GM12872 (cell line): ENCODE measurements at regions not wholly inside any gene's neighbourhood (a gene's known extent, or its start where the extent isn't known, plus 50 kb on each side); places are given as distances from the start of the nearest gene placed in this dataset.

Source experiments
- TF ChIP-seq, protein P1 (sequence below): IDR thresholded peaks from 3 replicates; pipeline ENCODE4 v1.5.1; 2011; ENCODE audit warnings: low read depth, mild to moderate bottlenecking, low read length, moderate library complexity; ENCODE audit not compliant: insufficient read depth

DNA sequence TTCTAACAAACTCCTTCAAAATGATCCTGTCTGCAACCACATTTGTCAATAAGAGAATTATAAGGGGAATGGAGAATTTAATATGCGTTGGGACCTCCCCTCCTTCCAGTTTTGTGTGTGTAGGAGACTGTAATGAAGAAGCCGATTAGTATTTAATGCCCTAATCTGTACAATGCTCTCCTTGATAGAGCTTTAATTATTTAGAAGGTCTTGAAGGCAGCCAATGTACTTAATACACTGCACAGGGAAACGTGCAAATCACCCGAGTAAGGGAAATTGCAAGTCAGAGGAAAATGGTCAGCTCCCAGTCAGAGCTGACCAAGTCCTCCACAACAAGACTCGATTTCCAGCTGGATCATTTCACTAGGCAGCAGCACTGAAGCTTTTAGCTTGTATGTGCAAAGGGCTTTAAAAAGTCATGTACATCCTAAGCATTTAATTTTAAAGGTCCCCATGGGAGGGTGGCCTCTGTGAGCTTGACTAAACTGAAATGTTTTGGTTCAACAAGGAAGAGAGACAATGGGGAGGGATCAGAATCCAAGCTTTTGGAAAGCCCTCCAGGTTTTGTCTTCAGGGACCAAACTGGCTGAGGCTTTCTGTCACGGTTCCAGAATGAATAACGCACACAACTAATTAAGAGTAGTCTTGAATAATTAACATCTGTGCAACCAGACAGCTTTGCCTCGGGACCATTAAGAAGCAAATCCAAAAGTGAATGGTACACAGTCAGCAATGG lies 159.8 kb upstream of the MITF start:
- TF ChIP-seq, protein P1, sequence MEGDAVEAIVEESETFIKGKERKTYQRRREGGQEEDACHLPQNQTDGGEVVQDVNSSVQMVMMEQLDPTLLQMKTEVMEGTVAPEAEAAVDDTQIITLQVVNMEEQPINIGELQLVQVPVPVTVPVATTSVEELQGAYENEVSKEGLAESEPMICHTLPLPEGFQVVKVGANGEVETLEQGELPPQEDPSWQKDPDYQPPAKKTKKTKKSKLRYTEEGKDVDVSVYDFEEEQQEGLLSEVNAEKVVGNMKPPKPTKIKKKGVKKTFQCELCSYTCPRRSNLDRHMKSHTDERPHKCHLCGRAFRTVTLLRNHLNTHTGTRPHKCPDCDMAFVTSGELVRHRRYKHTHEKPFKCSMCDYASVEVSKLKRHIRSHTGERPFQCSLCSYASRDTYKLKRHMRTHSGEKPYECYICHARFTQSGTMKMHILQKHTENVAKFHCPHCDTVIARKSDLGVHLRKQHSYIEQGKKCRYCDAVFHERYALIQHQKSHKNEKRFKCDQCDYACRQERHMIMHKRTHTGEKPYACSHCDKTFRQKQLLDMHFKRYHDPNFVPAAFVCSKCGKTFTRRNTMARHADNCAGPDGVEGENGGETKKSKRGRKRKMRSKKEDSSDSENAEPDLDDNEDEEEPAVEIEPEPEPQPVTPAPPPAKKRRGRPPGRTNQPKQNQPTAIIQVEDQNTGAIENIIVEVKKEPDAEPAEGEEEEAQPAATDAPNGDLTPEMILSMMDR = no peak

DNA sequence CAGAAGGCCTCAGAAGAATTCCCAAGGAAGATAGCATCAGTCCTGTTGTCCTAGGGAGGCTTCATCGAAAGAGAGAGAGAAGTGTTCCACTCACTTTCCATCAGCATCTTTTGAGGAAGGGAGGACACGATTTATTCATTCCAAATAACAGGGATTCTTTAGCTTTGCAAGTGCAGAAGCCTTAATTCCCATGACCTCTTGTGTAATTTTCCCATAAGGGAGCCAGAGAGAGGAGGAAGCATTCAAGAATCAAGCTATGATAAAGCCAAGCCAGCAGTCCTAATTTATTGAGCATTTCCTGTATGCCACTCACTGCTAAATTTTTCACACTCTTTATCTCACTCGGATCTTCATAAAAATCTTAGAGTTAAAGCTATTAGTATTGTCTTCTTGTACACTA lies 169.7 kb upstream of the MITF start:
- TF ChIP-seq, protein P1 = no peak

DNA sequence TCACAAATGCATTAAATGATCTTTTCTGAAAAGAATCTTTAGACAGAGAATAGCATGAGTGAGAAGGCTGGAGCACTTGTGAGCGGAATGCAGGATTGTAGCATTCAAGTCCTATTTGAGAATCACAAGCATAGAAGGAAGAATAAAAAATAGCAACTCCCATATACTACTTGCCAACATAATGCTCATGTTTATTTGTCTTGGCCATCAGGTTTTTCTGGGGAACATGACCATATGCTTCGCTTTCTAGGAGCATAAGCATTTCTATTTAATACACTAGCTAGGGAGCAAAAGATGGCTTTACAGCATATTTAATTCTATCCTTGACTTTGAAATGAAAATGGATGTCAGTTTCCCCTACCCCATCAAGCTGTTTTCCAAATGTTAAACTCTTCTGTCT lies 170.3 kb upstream of the MITF start:
- TF ChIP-seq, protein P1 = no peak

DNA sequence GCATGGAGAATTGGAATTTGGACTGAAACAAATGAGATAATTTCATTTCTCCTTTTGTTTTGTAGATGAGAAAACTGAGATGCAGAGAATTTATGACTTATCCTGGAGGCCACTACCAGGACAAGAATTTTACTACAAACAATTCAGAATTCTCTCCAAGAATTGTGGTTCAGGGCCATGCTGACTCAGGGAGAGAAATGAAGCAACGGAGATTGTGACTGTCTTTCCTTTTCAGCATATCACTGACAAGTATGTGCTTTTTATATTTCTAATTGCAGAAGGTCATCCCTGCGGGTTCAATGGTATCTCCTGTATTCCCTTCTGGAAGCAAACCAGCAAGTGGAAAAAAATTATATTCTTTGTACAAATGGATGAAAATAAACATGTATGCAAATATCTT lies 170.8 kb upstream of the MITF start:
- TF ChIP-seq, protein P1 = no peak

DNA sequence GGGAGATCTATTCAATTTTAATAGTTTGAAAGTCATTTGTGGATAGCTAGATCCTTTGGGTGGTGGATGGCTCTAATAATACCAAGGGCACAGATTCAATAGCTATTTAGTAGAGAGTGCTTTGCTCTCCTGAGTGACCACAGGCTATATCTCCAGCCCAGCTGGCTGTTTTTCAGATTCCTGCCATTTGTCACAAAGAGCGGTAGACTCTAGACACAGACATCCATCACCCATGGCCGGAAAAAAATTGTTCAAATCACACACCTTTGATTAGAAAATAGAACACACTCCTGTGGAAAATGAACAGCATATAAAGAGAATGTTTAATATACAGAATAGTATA lies 171.6 kb upstream of the MITF start:
- TF ChIP-seq, protein P1 = no peak

DNA sequence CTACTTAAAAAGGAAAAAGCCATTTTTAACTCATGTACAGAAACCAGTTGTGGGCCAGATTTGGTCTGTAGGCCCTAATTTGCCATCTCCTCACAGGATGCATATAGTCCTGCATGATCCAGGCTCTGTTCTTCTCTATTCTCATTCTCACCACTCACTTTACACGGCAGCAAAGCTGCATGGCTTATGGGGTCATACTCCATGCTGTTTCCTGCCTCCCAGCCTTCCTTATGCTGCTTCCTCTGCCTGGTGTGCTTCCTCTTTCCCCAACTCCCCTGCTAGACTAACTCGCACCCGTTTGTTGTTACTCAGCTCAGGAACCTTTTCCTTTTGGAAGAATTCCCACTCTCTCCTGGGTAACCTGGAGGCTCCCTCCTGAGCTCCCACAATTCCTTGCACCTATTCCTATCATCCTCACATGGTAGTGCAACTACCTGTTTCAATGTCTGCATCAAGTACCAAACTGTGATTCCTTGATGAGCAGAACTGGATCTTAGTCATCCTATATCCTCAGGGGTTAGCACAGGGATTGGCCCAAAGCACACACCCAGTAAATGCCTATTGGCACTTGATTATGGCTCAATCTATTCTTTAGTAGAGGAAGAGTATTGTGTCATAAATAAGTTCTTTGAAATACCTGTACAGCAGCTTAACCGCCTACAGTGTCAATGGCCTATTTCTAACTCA lies 172.1 kb upstream of the MITF start:
- TF ChIP-seq, protein P1 = no peak

GRCh38 chr3:69566275-69566674 lies 173.0 kb upstream of the MITF start:
- TF ChIP-seq, protein P1 = no peak
